NCI-H2227 (cell line): ENCODE measurements at regions not wholly inside any gene's neighbourhood (a gene's known extent, or its start where the extent isn't known, plus 50 kb on each side); places are given as distances from the start of the nearest gene placed in this dataset.
A peak's percentile ranks its signal among the peaks of the same experiment; 100 is the strongest.
"Not testable (repeated sequence)": the region's sequence is repeated elsewhere in the genome, so short reads cannot be mapped to it uniquely, and the experiment has no call there.

Source experiments
- DNase-seq: peaks from one replicate; lab custom pipeline; 2025; ENCODE audit not compliant: unreplicated experiment; lab: John Stamatoyannopoulos, UW

DNA sequence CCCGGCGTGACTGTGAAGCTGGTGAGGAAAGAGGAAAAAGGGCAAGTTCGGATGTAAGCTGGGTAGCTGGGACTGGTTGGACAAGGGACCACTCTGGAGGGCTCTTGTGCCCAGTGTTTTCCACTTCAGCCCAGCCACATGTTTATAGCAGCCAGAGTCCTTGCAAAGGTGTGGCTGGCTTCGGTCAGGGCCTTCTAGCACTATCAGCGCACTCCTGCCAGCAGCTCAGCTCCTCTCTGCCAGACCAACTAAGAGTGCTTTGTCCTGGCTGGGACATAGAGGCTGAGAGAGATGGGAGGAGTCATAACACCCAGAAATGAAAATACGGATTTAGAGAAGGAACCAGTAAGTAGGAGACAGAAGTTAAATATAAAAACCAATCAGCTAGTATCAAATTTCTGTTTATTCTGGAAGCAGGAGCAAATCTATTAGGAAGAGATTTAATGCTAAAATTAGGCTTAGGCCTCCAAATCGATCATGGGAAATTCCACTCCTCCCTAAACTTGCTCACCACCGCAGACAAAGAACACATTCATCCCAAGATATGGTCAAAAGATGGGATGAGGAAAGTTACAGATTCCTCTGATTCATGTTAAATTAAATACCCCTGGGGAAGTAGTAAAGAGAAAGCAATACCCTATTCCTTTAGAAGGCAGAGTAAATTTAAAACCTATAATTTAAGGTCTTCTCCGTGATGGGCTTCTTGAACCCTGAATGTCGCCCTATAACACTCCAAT, 135.0 kb downstream of the RALA start:
- no peak for DNase-seq

DNA sequence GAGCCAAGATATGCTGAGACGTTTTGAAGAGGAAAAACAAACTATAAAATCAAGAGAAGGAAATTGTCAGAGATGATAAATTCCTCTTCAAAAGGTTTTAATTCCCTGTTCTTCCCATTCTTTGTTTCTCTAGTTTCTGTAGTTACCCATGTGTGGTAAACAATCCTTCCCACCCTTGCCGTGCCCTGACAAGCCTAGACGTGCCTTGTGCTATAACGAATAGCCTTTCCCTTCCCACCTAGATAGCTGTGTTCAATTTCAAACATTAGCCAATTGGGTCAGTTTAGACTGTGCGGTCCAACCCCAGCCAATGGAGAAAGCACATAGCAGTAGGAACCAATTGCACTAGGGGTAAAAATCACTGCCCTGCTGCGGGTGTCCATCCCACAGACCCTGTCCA, 138.1 kb downstream of the RALA start:
- DNase-seq = no peak

DNA sequence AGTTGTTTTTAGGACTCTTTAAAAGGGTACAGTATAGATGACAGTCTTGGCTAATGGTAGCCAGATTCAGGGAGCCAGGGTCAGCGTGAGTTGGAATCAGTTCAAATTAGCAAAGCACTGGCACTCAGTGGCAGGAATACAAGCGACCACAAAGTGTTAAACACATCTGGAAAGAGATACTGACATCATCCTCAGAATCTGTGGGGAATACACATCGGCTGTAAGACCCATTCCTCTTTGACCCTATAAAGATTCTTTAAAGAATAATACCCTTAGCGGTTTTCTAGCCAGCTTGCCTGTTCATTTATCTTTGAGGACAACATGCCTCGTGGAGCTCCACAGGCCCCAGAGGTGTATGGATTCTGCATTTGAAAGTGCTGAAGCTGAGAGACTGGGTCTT, 139.1 kb downstream of the RALA start:
- not testable (repeated sequence) for DNase-seq

- DNase-seq = not testable (repeated sequence)
Measured at GRCh38 chr7:39762881-39763280, 139.5 kb downstream of the RALA start.

DNA sequence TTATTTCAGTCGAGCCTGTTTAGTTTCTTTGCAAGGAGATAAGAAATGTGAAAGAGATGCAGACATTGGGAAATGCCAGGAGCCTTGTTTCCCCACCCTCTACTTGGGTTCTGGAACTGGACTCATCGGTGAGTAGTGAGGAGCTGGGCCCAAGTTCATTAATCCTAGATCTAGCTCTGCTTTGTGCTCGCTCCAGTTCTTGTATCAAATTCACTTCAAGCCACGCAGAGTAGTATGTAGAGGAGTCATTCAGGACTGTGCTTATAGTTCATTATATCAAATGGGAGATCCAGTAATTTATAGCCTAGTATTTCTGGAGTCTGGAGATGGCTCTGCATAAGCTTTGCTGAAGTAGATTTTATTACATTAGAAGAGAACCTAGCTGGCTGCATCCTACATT, 142.5 kb downstream of the RALA start:
- DNase-seq = not testable (repeated sequence)

- DNase-seq = not testable (repeated sequence)
Measured at GRCh38 chr7:39768439-39768838, 145.1 kb downstream of the RALA start.

GRCh38 chr7:39774341-39774851, 151.0 kb downstream of the RALA start:
- DNase-seq = not testable (repeated sequence)

DNA sequence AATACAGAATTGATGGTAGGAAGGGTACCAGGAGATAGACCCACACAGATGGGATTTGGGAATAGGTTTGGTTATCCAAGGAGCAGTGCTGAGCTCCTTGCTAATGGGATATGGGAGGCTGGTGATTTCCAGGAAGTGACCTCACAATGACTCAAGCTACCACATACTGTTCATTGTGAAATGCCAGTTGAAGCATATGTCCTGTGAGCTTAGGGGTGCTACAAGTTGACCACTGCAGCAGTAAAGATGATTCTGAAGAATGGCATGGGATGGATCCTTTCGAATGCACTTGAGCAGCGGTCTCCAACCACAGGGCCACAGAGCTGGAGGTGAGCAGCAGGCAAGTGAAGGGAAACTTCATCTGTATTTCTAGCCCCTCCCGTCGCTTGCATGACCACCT, 158.2 kb downstream of the RALA start:
- DNase-seq = not testable (repeated sequence)

DNA sequence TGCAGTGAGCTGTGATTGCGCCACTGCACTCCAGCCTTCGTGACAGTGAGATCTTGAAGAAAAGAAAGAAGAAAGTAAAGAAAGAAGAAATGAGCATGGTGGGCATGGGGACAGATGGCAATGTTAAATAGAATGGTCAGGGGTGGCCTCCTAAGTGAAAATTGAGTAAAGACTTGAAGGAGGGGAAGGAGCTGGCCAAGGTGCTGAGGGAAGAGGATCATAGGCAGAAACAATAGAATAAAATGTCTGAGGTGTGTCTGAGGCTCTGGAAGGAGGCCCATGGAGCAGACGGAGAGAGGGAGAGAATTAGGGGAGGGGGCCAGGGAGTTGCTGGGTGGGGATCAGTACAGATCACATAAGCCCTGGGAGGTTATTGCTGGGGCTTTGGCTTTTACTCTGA, 163.1 kb downstream of the RALA start:
- not testable (repeated sequence) for DNase-seq

DNA sequence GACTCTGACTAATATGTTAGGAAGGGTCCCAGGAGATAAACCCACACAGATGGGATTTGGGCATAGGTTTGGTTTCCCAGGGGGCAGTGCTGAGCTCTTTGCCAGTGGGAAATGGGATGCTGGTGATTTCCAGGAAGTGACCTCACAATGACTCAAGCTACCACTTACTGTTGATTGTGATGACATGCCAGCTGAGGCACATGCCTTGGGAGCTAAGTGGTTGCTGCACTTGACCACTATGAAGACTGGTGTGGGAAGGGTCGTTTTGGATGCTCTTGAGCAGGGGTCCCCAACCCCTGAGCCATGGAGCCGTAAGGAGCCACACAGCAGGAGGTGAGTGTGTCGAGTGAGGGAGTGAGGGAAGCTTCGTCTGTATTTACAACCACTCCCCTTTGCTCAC, 159.0 kb upstream of the CDK13 start:
- not testable (repeated sequence) for DNase-seq

DNA sequence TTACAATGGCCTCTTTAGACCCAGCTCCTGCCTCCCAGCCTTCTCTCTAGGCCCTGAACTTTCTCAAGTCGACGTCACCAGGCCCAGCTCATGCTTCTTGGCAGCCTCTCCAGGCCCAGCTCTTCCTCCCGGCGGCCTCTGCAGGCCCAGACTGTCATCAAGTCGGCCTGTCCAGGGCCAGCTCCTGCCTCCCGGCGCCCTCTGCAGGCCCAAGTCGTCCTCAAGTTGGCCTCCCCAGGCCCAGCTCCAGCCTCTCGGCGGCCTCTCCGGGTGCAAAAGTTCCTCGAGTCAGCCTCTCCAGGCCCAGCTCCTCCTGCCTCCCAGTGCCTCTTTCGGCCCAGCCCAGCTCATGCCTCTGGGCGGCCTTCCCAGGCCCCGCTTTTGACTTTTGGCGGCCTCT, 158.1 kb upstream of the CDK13 start:
- DNase-seq = not testable (repeated sequence)

DNA sequence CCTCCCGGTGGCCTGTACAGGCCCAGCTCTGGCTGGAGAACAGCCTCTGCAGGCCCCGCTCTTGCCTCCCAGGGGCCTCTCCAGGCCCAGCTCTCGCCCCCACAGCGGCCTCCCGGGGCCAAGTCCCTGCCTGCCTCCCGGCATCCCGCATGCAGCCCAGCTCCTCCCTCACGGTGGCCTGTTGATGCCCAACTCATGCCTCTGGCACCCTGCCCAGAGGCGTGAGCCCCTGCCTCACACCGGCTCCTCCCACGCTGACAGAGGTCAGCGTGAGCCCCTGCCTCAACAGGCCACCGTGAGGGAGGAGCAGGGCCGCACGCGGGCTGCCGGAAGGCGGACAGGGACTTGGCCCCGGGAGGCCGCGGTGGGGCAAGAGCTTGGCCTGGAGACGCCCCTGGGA, 157.0 kb upstream of the CDK13 start:
- DNase-seq = not testable (repeated sequence)

DNA sequence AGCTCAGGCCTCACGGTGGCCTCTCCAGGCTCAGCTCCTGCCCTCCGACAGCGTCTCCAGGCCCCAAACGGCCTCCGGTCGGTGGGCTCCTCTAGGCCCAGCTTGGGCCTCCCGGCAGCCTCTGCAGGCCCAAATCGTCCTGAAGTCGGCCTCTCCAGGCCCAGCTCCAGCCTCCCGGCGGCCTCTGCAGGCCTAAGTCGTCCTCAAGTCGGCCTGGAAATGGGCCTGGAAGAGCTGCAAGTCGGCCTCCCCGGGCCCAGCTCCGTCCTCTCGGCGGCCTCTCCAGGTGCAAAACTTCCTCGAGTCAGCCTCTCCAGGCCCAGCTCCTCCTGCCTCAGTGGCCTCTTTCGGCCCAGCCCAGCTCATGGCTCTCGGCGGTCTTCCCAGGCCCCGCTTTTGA, 156.2 kb upstream of the CDK13 start:
- DNase-seq = not testable (repeated sequence)

DNA sequence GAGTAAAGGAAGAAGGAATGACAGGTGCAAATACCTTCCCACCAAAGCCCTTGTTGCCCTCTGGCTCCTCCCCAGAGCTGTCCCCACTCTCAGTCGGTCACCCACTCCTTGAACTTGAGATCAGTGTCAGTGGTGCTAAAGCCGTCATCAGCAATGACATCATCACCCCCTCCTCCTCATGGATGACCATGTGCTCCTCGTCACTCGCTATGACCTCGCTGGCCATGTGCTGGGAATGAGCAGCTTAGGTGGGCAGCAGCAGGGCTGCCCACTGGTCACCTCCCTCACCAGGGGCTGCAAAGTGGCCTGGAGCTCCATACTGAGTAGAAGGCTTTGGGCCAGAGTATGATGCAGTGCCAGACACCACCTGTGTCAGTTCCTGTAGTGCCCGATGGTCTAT, 153.1 kb upstream of the CDK13 start:
- not testable (repeated sequence) for DNase-seq

DNA sequence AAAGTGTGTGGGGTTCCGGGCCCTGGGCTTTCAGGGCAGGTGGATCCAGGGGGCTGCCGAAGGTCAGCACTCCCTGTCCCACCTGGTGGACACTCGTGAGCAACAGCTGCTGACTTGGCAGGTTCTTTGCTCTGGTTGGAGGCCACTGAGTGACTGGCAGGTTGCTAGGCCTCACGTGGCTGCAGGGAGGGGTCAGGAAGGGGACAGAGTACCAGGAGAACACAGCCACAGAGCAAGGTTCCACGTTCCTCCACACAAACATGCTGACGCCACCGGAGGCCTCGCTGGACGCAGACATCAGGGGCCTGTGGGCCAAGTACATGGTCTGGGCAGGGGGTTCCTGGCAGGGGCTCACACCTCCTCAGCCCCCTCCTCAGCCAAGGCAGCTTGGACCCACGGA, 152.0 kb upstream of the CDK13 start:
- DNase-seq = not testable (repeated sequence)

- no peak for DNase-seq
Measured at GRCh38 chr7:39808796-39809481, 141.1 kb upstream of the CDK13 start.

DNA sequence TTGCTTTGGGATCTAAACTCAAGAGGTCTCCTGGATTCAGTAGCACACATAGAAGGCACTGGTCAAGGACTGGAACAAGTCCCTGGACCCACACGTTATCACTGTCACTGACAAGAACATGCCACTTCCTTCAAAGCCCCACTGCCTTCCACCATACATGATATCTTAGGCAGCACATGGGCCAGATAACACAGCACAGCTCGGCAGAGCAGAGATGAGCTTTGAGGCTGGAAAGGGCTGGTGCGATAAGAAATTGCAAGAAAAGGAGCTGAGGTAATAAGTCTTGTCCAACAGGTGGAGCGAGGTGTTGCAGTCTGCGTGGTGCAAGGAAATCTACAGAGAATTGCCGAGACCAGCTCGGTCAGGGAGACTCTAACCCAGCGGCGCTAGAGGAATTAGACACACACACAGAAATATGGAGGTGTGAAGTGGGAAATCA, 139.8 kb upstream of the CDK13 start:
- DNase-seq = no peak

DNA sequence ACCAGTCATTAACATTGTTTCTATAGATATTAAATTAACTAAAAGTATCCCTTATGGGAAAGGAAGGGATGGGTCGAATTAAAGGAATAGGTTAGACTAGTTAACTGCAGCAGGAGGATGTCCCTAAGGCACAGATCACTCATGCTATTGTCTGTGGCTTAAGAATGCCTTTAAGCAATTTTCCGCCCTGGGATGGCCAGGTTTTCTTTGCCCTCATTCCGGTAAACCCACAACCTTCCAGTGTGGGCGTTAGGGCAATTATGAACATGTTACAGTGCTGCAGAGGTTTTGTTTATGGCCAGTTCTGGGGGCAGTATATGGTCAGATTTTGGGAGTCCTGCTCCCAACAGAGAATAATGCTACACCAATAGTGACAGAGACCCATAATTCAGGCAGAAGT, 139.3 kb upstream of the CDK13 start:
- DNase-seq = no peak

DNA sequence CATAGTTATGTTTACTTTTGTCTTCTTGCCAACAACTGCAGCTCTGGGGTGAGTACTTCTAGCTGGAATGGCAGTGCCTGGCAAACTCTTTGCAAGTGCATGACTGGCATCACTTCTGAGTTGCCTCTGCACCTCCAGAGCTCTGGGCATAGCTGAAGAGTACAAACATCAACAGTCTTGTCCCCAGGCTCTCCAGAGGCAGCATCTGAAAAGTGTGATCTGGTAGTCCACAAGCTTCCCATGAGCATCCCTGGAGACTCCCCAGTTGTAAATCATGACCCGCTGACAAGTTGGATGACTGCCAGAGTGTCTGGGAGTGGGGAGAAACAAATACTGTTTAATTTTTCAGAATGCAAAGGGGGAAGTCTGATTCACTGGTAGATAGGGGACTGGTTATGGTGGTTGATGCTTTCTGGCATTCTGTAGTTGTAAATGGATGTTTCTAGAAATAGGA, 138.9 kb upstream of the CDK13 start:
- peak; percentile 83 for DNase-seq

DNA sequence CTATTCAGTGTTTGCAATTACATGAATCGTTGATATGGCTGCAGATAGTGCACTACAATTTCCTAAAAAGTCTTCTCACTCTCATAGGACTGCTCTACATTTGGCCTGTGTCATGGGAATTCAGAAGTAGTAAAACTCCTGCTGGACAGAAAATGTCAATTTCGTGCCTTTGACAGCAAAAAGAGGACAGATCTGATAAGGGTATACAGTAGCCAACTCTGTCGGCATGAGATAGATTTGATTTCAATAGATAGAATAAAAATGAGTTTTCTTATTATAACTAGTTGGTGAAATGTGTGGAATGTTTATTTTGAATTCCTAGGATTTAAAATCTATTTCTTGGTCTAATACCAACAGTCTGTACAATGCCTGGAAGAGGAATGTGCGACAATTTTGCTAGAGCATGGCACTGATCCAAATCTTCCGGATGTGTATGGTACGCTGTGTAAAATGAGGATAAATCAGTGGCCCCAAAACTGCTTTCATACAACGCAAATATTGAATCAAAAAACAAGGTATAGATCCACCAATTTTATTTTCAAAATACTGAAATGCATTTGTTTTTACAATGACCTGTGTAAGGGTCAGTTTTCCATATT, 133.5 kb upstream of the CDK13 start:
- no peak for DNase-seq

DNA sequence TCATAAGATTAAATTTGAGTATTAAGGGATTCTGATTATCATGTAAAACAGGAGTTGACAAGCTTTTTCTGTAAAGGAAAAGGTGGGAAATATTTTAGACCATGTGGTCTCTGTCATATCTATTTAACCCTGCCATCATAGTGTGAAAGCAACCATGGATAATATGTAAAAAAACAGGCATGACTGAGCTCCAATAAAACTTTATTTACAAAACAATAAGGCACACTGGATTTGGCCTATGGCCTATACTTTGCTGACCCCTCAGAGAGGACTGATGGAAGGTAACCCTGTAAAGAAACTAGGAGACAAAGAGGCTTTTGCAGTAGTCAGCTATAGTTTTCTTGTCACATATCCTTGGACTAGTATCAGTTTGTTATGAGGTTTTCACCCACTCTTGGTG, 130.5 kb upstream of the CDK13 start:
- DNase-seq = no peak
